ENCODE measurements at regions not wholly inside any gene's neighbourhood (a gene's known extent, or its start where the extent isn't known, plus 50 kb on each side); places are given as distances from the start of the nearest gene placed in this dataset.

DNA sequence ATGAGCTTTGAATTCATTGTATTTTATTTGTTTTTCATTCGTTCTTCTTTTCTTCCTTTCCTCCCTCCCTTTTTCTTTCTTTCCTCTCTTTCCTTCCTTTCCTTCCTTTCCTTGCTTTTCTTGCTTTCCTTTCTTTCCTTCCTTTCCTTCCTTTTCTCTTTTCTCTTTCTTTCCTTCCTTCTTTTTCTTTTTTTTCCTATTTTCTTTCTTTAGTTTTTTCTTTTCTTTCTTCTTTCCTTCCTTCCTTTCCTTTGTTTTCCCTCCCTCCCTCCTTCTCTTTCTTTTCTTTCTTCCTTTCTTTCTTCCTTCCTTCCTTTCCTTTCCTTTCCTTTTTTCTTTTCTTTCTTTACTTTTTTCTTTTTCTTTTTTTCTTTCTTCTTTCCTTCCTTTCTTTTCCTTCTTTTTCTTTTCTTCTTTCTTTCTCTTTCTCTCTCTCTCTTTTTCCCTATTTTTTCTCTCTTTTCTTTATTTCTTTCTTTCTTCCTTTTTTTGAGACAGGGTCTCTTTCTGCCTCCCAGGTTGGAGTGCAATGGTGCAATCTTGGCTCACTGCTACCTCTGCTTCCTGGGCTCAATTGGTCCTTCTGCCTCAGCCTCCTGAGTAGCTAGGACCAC lies 357.1 kb upstream of the PRR16 start:
- Histone ChIP-seq H3K9me2 (ENCODE audit: insufficient read depth, low read length) (no peaks in the 10 kb centered on the region), H3K9me3 (ENCODE audit: low read length) (no peaks in the 10 kb centered on the region), H4K20me1 (ENCODE audit: insufficient read depth, low read length) (no peaks in the 10 kb centered on the region), H3K4me2 (ENCODE audit: low read length) (no peak overlapping the region), H3K79me2 (ENCODE audit: insufficient read depth, low read depth, low read length) (no peaks in the 10 kb centered on the region), H3K27ac (ENCODE audit: low read depth, low read length, poor library complexity, severe bottlenecking) (no peak overlapping the region), H3K36me3 (ENCODE audit: insufficient read depth, low read length) (no peaks in the 10 kb centered on the region), H3K4me3 (ENCODE audit: low read depth, low read length, poor library complexity, severe bottlenecking) (no peak overlapping the region), H2AFZ (ENCODE audit: low read length) (no peak overlapping the region), H3K4me1 (ENCODE audit: insufficient read depth, low read length, poor library complexity, severe bottlenecking) (no peaks in the 10 kb centered on the region)
- intact Hi-C loops (cut with micrococcal nuclease; ENCODE audit: unreplicated experiment), result no loop called here
- ChIA-PET CTCF (ENCODE audit: unreplicated experiment) (no interaction called here), POLR2A (no interaction called here)
- no peak for TF ChIP-seq EZH2phosphoT487 (IDR thresholded peaks at IDR 0.05; ENCODE audit: borderline replicate concordance, low read depth, low read length)
- TF ChIP-seq, protein P1, sequence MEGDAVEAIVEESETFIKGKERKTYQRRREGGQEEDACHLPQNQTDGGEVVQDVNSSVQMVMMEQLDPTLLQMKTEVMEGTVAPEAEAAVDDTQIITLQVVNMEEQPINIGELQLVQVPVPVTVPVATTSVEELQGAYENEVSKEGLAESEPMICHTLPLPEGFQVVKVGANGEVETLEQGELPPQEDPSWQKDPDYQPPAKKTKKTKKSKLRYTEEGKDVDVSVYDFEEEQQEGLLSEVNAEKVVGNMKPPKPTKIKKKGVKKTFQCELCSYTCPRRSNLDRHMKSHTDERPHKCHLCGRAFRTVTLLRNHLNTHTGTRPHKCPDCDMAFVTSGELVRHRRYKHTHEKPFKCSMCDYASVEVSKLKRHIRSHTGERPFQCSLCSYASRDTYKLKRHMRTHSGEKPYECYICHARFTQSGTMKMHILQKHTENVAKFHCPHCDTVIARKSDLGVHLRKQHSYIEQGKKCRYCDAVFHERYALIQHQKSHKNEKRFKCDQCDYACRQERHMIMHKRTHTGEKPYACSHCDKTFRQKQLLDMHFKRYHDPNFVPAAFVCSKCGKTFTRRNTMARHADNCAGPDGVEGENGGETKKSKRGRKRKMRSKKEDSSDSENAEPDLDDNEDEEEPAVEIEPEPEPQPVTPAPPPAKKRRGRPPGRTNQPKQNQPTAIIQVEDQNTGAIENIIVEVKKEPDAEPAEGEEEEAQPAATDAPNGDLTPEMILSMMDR (conservative IDR thresholded peaks at IDR 0.05; ENCODE audit: low read length), result no peak
- BruUV-seq (replicated peaks), result no TSS peak
- DNase-seq (ENCODE audit: low spot score), result no peak

DNA sequence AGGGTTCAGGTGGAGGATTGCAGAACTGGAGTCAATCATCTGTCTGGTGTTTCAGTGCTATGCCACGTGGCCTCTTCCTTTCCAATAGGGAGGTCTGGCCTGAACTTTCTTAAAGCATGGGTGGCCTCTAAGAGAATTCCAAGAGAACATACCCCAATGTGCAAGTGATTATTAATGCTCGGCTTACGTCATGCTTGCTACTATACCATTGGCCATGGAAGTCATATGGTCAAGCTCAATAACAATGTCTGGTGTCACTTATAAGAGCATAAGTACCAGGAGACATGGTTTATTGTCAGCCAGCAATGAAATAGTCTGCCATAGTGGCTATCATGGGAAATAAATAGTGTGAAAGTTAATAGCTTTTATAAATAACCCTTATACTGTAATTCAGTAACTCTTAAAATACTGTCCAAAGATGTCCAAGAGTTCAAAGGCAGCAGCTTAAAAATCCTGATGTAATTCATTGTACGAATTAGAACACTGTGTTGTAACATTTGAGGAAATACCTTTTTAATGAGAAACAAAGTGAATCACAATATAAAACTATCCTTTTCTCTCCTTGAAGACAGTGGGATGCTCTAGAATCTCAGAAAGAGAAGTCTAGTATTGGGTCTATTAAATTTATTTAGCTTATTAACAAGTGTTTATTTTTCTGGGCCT lies 355.4 kb upstream of the PRR16 start:
- Histone ChIP-seq H3K4me1 (ENCODE audit: insufficient read depth, low read length, poor library complexity, severe bottlenecking) (no peaks in the 10 kb centered on the region), H3K9me2 (ENCODE audit: insufficient read depth, low read length) (no peaks in the 10 kb centered on the region), H3K27ac (ENCODE audit: low read depth, low read length, poor library complexity, severe bottlenecking) (no peak overlapping the region), H3K36me3 (ENCODE audit: insufficient read depth, low read length) (no peaks in the 10 kb centered on the region), H3K4me3 (ENCODE audit: low read depth, low read length, poor library complexity, severe bottlenecking) (no peak overlapping the region), H3K9me3 (ENCODE audit: low read length) (no peaks in the 10 kb centered on the region), H4K20me1 (ENCODE audit: insufficient read depth, low read length) (no peaks in the 10 kb centered on the region), H3K79me2 (ENCODE audit: insufficient read depth, low read depth, low read length) (no peaks in the 10 kb centered on the region), H3K4me2 (ENCODE audit: low read length) (no peak overlapping the region), H2AFZ (ENCODE audit: low read length) (no peak overlapping the region)
- DNase-seq (ENCODE audit: low spot score), result no peak
- no TSS peak for BruUV-seq (replicated peaks)
- no peak for TF ChIP-seq EZH2phosphoT487 (IDR thresholded peaks at IDR 0.05; ENCODE audit: borderline replicate concordance, low read depth, low read length)
- TF ChIP-seq, protein P1 (conservative IDR thresholded peaks at IDR 0.05; ENCODE audit: low read length), result no peak
- POLR2A ChIA-PET, result interaction anchor here (0.7 kb wide), 1 partner anchor 12 kb away, joined by 3 read pairs; no protein-coding TSS in a partner anchor
- CTCF ChIA-PET (ENCODE audit: unreplicated experiment), result no interaction called here
- intact Hi-C loops (cut with micrococcal nuclease; ENCODE audit: unreplicated experiment), result no loop called here

- POLR2A ChIA-PET, result interaction anchor here (0.6 to 1.0 kb wide), 2 partner anchors 14 to 1049 kb away, joined by 3 to 4 read pairs; no protein-coding TSS in a partner anchor
- Histone ChIP-seq H3K4me3 (ENCODE audit: low read depth, low read length, poor library complexity, severe bottlenecking) (no peak overlapping the region), H3K9me3 (ENCODE audit: low read length) (no peaks in the 10 kb centered on the region), H4K20me1 (ENCODE audit: insufficient read depth, low read length) (no peaks in the 10 kb centered on the region), H3K4me2 (ENCODE audit: low read length) (no peak overlapping the region), H3K4me1 (ENCODE audit: insufficient read depth, low read length, poor library complexity, severe bottlenecking) (no peaks in the 10 kb centered on the region), H3K79me2 (ENCODE audit: insufficient read depth, low read depth, low read length) (no peaks in the 10 kb centered on the region), H3K27ac (ENCODE audit: low read depth, low read length, poor library complexity, severe bottlenecking) (no peak overlapping the region), H3K9me2 (ENCODE audit: insufficient read depth, low read length) (no peaks in the 10 kb centered on the region), H3K36me3 (ENCODE audit: insufficient read depth, low read length) (no peaks in the 10 kb centered on the region), H2AFZ (ENCODE audit: low read length) (no peak overlapping the region)
- TF ChIP-seq EZH2phosphoT487 (IDR thresholded peaks at IDR 0.05; ENCODE audit: borderline replicate concordance, low read depth, low read length), result no peak
- TF ChIP-seq, protein P1 (conservative IDR thresholded peaks at IDR 0.05; ENCODE audit: low read length), result no peak
- CTCF ChIA-PET (ENCODE audit: unreplicated experiment), result no interaction called here
- BruUV-seq (replicated peaks), result no TSS peak
- DNase-seq (ENCODE audit: low spot score), result no peak
- intact Hi-C loops (cut with micrococcal nuclease; ENCODE audit: unreplicated experiment), result no loop called here
These were observed 341.4 kb upstream of the PRR16 start for GRCh38 chr5:120122703-120123102.

Data from OCI-LY7 (cell line).